HG02970 (cell line): ENCODE measurements at regions not wholly inside any gene's neighbourhood (a gene's known extent, or its start where the extent isn't known, plus 50 kb on each side); places are given as distances from the start of the nearest gene placed in this dataset.

Source experiments
- ATAC-seq: cut with Tn5 transposase; IDR thresholded peaks from one replicate; pipeline ENCODE4 v1.9.1; 2021; ENCODE audit warnings: mild to moderate bottlenecking, moderate library complexity, moderate number of reproducible peaks; ENCODE audit not compliant: unreplicated experiment, low FRiP score

DNA sequence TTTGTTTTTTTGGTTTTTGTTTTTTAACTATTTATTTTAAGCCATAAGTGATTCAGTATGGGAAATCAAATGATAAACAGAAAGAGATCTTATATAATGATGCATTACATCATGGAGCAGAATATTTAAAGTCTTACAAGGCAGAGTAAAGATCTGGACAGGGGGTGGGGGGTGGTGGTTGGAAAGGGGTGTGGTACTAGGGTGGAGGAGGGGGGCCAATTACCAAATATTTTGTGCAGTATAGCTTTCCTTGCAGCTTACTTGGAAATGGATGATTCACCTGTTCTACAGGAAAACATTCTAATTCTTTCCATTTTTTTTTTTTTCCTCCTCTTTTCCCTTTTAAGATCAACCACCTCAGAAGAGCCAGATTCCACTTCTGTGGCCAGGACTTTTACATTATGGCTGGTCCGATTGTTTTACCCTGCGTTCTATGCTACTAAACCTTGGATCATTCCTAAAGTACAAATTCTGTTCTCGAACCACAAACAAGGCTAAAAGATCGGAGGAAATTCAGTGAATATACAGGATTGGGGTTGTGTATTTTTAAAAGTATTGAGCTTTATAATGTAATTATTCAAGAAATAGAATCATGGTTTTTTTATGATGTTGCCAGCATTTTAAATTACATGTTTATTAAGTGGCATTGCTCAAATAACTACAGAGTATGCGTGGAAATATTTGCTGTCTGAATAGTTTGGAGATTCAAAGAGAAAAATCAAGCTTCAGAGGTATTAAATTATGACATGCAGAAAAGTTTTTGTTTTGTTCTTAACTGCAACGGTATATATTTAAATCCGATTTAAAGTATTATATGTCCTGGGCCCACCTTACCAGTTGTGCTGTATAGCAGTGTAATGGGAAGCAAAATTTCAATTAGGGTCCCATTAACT, 859.5 kb downstream of the USP25 start:
- no peak for ATAC-seq

DNA sequence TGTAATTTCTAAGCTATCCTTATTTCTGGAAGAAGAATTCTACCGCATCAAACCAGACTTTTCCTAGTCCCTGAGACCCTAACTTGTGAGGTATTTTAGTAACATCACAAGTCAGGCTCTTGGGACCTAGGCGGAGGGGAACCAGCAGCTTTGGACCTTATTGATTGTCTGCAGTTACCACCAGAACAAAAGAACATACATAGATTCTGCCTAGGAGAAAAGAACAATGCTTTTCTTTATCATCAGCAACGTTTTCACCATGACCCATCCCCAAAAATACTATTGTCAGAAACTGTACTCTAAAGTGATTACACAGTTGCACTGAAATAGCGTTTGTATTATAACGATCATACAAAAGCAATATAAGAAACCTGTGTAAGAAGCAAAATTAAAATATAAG, 860.4 kb downstream of the USP25 start:
- ATAC-seq = no peak

DNA sequence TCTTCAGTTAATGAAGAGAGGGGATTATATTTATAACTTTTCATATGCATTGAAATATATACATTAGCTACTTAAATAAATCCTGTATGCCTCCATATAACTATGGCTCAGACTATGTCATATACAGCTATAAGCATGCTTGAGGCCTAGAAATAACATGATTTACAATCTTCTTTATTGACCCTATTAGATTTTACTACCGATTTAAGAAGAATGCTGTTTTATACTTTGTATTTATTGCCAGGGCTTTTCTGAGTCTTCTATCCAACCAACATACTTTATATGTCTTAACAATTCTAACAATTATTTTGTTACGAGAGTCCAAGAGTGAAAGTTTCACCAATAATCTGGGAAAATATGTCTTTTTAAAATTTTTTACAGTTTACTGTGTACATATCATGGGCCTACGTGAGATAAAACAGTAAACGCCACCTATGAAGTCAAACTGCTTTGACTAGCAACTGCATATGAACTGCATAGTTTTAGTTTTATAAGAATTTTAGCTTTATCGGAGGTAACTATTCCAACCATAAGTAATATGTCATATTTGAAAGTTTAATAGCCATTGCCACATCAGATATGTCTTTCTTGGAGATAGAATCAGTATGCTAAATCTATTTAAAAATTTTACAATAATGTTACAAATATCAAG, 861.0 kb downstream of the USP25 start:
- ATAC-seq = no peak

DNA sequence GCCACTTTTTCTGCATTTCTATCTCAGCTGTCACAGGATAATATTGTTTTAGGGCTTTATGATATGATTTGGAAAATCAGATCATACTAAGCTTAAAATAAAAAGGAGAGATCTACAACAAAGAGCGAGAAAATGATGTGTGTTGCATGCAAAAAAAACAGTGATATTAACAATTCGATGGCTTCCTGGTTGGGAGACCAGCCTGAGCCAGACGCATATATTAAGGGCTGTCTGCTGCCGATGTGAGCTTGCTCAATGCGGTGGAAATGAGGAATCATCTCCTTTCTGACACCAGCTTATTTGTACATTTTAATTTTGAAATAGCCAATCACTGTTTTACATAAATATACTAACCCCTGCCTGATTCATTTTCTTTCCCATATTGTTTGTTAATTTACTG, 862.6 kb downstream of the USP25 start:
- ATAC-seq = no peak

DNA sequence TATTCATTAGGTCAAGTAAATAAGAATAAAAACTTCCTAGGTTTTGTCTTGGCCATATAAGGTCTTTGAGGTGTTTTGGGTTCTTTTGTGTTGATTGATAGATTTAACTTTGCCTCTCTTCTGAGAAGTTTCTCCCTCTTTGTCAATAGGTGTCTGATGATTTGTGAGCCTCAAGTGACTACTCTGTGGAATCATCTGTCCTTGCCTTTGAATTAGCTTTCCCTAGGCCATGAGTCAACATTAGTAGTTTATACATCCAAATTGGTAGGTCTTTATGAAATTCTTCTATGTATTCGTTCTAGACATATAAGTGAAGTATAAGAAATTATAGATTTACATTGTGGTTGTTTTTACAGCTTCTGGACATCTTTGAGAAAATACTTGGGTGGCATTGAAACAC, 864.4 kb downstream of the USP25 start:
- ATAC-seq = no peak

DNA sequence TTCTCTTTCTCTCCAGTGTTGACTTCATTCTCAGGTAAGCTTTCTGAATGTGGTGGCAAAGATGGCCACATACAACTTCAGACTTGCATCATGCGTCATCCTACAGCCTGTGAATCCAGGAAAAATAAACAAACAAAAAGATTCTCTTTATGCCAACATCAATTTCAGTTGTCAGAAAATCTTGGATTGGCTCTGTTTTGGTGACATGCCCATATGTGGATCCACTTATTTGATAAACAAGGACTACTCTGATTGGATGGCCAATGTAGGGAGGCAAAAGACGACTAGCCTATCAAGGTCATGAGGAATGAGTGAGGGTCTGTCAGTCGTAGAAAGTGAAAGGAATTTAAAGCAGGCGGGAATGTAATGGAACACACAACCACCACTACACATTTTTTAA, 866.6 kb downstream of the USP25 start:
- ATAC-seq = no peak

DNA sequence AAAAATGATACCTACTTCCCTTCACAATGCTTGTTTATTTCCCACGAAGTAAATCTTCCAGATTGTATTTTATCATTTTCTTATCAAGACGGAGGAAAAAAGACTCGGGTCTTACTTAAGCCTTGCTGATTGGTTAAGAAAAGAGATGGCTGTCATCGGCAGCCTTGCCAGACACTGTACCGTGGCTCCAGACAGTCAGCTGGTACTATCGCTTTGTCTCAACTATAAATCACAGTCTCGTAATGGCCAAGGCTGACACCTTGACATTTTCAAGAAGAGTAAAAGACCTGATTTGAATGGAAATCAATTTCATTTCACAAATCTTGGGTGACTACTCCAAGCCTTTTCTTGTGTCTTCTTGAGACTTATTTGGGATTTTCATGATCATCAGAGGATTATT, 868.0 kb downstream of the USP25 start:
- no peak for ATAC-seq

DNA sequence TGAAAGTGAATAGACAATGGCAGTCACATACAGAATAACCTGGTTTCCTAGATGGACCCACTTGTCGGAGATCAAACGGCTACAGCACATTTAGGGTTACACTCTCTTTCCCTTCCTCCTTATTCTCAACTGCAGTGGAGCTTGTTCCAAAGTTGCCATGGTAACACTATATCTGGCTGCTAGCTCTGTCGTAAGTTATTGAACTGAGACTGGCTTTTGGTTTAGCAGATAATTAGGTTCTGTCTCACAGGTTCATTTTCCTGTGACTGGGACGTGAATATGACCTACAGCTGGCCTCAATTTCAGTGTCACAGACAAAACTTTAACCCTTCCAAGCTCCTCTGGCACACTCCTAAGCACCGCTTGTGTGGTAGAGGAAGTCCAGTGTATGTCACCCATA, 875.8 kb downstream of the USP25 start:
- no peak for ATAC-seq

DNA sequence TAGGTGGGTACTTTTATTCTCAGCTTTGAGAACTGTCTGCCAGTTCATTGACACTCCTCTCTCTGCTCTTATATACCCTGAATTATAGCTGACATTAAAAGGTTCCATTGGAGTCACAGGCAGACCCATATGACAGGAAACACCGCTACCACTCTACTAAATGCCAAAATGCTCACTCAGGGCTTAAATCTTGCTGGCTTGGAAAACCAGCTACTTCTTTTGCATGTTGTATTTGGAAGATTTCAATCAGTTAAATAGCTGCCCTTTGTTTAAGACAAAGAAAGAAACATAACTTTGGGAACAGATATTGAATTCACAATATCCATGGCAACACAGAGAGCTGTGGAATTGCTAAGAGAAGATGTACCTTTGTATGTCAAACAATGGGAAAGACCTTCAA, 876.5 kb downstream of the USP25 start:
- no peak for ATAC-seq

DNA sequence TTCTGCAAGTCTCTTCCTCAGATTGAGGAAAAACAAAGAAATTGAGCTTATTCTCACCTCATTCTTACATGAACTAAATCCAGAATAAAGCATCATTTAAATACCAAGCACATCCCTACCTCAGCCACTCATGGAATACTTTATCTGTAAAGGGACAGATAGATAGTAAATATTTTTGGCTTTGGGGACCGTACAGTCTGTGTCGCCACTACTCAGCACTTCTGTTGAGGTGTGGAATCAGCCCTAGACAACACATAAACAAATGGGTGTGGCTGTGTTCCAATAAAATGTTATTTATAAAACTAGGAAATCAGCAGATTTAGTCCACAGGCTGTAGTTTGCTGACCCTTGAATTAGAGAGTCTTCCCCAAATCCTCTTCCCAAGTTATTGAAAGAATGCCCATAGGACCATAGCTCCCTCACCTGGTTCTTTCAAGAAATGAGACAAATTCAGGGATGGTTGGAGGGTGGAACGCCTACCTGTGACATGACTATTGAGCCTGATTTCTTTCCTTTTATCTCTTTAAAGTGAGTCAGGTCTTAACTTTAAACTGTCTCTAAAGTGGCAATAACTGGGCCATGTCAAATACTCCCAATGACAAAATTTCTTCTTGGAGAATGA, 878.5 kb downstream of the USP25 start:
- no peak for ATAC-seq

DNA sequence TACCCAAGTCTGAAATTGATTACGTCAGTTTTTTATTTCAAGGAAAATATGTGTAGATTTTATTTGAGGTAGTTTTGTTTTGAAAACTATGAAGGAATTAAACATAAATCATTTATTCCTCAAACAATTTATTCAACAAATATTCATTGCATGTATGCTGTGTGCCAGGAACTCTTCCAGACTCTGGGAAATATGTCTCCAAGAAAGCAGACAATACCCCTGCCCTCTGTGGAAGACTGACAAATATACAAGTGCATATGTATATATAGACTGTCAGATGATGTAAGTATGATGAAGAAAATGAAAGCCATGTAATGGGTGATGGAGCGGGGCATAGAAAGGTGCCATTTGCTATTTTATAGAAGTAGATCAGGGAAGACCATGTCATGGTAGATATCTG, 889.5 kb downstream of the USP25 start:
- ATAC-seq = no peak

DNA sequence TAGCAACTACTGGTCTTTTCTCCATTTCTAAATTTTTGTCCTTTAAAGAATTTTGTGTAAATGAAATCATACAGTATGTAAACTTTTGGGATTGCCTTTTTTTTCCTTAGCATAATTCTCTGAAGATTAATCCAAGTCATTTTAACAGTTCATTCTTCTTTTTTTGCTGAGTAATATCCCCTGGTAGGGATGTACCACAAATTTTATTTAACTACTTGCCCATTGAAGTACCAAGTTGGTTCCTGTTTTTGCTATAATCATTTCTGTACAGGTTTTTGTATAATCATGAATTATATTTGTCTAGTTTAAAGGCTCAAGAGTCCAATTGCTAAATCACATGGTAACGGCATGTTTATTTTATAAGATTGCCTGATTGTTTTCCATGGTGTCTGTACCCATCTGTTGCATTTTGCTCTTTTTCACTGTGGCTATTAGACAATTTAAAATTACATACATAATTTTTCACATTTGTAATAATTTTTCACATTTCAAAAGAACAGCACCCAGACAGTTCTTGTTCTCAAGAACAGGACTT, 891.1 kb downstream of the USP25 start:
- no peak for ATAC-seq

DNA sequence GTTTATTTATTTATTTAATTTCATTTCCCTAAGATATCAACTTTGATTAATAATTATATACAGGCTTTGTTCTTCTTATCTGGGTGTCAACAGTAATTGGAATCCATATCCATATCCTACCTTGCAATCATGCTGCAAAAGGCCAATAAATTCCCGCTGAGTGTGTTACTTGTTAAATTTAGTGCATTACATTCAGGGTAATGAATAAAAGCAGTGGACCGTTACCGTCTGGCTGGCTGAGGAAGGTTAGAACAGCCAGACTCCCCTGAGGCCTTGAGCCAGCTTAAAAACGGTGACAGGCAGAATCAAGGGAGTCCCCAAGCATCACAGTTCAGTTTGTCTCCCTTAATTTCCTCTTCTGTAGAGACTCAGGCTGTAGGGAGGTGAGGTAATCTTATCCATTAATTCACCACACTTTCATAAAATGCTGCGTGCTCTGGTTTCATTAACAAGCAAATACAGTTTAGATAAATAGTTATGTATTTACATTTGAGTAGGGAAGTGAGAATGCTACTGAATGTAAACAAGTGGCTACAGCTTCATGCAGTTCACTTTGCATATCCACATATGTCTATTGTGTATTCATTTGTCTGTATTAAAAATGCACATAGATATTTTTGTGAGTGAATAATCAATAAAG, 888.2 kb upstream of the CXADR start:
- ATAC-seq = no peak

DNA sequence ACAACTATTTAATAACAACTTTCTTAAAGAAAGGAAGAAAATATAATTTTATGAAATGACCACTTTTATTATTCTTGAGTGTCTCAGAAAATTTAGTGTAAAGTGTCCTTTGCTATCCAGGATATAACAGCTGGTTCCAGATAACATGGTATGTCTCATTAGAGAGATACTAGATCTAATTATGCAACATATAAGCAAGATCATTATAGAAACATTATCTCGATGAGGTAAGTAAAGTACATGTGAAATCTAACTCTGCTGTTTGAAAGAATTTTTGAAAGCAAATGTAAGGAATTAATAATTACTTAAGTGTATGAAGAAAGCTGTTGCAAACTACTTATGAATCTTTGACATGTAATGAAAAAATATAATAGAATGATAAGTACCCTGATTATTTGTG, 887.4 kb upstream of the CXADR start:
- ATAC-seq = no peak

DNA sequence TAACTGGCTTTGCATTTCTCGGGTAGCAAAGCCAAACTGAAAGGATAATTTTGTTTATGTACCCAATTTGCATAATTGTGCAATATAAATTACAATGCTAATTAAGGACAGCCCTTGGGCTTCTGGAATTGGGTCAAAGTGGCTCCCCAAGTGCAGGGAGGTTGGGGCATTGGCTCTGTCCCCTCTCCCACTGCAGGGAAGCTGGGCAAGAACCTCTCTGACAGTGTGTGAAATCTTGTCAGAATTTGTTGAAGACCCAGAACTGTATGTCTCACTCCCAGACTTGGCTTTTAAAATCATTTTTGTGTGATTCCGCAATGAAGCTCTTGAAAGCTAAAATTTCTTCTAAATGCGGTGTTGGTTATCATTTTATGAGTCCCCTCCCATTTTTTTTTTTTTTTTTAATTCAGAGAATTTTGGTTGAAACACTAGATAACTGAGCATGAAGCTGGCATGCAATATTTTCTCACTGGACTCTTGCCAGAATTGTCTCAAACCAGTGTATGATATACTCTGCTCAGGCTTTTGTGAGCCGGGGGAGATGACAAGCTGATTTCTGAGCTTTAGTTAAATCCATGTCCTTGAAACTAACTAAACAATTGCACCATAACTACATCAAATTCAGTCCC, 878.9 kb upstream of the CXADR start:
- ATAC-seq = no peak

DNA sequence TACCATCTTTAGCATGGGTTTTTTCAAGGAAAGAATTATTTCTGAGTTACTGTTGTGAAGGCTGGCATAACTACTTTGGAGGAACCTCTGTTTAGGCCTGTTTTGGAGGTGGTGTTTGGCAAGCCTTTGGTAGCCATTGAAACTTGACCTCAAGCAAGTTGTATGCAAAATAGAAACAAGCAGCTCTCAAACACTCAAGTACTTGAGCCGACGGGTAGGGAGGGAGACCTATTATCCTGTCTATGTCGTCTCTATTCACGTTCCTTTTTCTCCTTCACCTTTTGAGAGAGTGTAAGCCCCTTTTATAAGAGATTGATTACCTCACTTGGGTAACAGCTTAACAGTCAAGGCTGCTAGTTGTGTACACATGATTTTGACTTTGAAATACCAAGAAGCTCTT, 878.3 kb upstream of the CXADR start:
- no peak for ATAC-seq

DNA sequence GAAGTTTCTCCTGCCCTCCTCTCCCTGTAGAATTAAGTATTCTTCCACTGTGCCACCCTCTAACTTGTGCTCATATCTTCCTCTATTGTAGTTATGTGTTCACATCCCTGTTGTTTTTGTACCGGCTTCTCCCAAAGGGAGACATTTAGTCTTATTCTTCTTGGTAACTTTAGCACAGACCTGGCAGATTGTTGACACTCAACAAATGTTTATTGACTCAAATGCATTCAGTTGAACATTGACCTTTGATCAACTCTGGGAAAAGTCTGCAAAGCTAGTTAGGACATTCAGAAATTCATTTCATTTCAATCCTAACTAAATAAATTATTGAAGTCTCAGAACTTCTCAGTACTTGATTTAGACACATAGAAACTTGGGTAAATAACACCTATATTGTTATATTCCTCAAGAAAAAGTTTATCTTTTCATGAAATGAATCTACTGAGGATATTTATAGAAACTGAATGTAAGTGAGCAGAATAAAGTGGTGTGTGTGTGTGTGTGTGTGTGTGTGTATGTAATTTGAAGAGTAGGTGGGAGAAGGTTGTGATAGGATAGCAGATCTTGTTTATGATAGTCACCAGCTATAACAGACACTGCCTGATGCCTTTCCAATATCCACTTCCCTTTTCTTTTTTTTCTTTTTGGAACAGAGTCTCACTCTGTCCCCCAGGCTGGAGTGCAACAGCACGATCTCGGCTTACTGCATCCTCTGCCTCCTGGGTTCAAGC, 872.4 kb upstream of the CXADR start:
- ATAC-seq = no peak

DNA sequence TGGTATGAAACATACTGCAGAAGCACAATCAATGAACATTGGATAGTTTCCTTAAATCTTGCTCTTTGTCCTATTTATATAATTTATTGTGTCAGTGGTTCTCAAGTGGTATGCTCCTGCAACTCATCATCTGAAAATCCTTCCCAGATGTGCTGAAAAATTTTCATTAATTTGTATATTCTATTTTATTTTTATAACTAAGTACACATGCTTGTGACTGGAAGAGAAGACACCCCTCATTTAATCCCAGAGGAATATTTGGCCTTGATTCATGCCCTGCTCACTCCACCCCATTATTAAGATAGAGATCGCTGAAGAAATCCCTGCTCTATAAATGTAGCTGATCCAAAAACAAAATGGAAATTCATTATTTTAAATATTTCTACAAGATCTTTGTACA, 870.5 kb upstream of the CXADR start:
- ATAC-seq = no peak

DNA sequence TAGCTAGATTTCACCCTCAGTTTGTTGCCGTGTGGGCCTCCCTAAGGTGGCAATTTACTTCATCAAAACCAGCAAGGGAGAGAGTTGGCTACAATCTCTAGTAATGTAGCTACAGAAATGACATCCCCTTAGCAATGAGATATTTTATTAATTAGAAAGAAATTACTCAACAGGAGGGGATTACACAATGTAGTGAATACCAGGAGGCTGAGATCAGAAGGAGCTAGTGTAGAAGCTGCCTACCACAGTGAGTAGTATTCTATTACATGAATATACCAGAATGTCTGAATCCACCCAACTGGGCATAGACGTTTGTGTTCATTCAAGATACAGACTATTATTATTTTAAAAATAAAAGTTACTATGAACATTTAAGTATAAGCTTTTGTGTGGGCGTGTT, 868.2 kb upstream of the CXADR start:
- ATAC-seq = no peak
